ENCODE measurements at regions not wholly inside any gene's neighbourhood (a gene's known extent, or its start where the extent isn't known, plus 50 kb on each side); places are given as distances from the start of the nearest gene placed in this dataset.

GRCh38 chr4:119906277-119906676, 160.4 kb downstream of the MAD2L1 start:
- TF ChIP-seq ZFX (IDR thresholded peaks at IDR 0.05) (no peak), CTCF (conservative IDR thresholded peaks at IDR 0.05) (no peak)
- no peak overlapping the region for H3K27ac ChIP-seq

DNA sequence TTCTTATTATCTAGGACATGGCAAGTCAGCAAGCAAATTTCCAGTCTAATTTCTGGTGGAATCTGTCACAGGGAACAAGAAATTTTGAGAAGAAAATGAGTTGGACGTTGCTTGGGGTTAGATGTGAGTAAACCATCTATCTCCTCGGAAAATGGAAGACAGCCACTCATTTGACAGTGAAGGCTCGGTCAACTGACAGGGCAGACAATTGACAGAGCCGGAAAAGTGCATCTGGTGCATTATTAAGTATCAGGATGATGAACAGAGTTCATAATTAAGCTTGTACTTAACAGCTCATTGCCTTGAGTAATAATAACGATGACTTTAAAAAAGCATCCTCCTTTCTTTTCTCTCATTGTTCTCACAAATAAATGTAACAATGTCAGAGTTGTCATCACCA, 168.4 kb downstream of the MAD2L1 start:
- TF ChIP-seq CTCF (conservative IDR thresholded peaks at IDR 0.05) (no peak), ZFX (IDR thresholded peaks at IDR 0.05) (no peak)
- H3K27ac ChIP-seq = no peak overlapping the region

DNA sequence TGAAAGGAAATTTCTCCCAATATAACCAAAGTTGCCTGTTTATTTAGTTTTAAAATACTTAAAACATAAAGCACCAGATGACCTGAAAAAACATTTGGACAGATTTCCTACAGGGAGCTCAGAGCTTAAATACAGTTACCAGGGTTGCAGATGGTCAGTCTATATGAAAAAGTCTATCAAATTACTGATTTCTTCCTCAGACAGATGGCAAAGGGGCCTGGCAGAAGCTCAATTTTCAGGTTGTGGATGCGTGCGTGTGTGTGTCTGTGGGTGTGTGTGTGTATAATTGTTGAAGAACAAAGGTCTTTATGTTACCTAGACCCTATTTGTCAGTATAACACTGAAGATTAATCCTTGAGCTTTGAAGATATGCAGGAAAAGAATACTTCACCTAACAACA, 169.4 kb downstream of the MAD2L1 start:
- no peak for TF ChIP-seq ZFX (IDR thresholded peaks at IDR 0.05)
- TF ChIP-seq CTCF (conservative IDR thresholded peaks at IDR 0.05) = no peak
- H3K27ac ChIP-seq = no peak overlapping the region

DNA sequence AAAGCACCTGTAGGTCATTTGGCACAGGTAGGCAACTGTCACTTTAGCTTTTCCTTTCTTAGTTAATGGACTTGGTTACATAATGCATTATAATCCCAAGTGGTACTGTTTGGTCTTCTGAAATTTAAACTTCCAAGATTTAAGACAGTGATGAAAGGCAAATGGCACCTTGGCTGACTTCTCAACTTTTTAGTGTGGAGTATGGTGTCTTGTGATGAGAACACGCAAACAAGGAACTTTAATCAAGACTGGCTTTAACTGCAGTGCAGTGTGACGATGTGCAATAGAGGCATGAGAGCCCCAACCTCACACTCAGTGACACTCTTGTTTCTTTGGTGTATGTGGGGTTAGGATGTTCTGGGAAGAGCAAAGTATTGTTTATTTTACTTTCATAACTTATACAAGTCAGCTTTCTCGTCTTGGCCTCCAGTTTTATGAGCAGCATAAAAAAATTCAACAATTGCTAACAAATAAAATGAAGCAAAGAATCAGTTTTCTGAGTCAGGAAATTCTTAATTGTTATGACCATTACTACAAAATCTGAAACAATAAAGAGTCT, 171.9 kb downstream of the MAD2L1 start:
- TF ChIP-seq CTCF (conservative IDR thresholded peaks at IDR 0.05) (no peak), ZFX (IDR thresholded peaks at IDR 0.05) (no peak)
- no peak overlapping the region for H3K27ac ChIP-seq

DNA sequence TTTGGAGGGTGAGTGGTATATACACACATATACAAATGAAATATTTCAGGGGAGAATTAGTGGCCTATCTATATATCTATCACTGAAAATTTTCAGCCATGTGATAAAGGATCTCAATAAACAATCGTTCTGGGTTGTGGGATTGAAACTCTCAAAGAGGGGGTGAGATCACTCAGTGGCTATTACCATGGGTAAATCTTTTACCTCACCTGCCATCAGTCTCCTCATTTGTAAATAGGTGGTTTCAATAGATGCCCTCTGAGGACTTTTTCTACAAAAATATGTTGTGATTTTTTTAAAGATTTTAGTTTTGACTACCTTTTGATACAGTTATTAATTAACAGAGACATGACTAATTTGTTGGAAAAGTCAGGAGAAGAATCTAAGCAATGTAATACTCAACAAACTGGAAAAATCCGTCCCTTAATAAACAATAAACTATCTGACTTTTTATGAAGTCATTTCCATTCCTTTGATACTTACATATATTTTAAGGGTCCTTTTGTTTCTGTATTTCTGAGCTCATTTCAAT, 192.8 kb downstream of the MAD2L1 start:
- TF ChIP-seq ZFX (IDR thresholded peaks at IDR 0.05) = no peak
- no peak for TF ChIP-seq CTCF (conservative IDR thresholded peaks at IDR 0.05)
- no peak overlapping the region for H3K27ac ChIP-seq

- TF ChIP-seq ZFX (IDR thresholded peaks at IDR 0.05) (no peak), CTCF (conservative IDR thresholded peaks at IDR 0.05) (no peak)
- H3K27ac ChIP-seq = no peak overlapping the region
Observed at GRCh38 chr4:119873132-119873531, 193.5 kb downstream of the MAD2L1 start.

DNA sequence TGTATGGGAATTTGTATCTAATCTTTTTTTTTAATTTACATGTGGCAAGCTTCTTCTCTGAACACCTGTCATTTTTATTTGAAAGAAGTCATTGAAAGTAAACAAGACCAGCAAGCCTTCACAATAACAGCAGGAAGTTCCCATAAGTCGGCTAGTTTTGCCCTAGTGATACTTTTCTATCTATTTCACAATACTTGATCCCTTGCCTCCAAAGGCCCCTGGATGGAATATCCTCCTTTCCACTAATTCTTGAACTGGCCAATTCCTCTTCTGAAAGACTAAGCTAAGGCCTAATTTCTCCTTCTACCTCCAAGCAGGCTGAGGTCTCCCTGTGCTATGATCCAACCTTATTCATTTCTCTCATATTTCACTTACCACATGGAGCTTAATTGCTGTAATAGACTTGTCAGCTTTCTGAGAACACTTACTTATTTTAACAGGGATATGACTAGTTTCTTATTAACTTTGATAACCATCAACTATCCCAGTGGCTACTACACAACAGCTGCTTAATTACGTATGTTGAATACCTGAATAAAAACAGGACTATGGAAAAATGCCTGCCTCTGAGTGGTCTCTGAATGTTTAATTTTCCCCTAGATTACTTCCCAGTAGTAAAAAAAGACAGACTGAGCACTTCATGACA, 194.2 kb downstream of the MAD2L1 start:
- H3K27ac ChIP-seq = no peak overlapping the region

More for the DNA sequence above, 194.2 kb downstream of the MAD2L1 start:
- TF ChIP-seq ZFX (IDR thresholded peaks at IDR 0.05) (no peak), CTCF (conservative IDR thresholded peaks at IDR 0.05) (no peak)
